MCF 10A (cell line): ENCODE measurements at regions not wholly inside any gene's neighbourhood (a gene's known extent, or its start where the extent isn't known, plus 50 kb on each side); places are given as distances from the start of the nearest gene placed in this dataset.

Source experiments
- BruUV-seq: library from RNA; stranded (reverse); fragments of 400-500 nt; replicated peaks from 2 replicates; lab custom pipeline; 2021; lab: Mats Ljungman, UMichigan
- CTCF ChIA-PET: fragments of 300-600 bp; sonication (Branson Sonifier 250); formaldehyde crosslinking; extraction: SDS; loops from one replicate; lab custom pipeline; 2021; ENCODE audit warnings: antibody characterized with exemption, inconsistent platforms; lab: Yijun Ruan, JAX
- POLR2A ChIA-PET: fragments of 300-600, 350-650 bp; sonication (Branson Sonifier 250); formaldehyde crosslinking; extraction: SDS; loops from one replicate; lab custom pipeline; 2020; ENCODE audit warnings: antibody characterized with exemption, inconsistent platforms; lab: Yijun Ruan, JAX
- DNase-seq: peaks from one replicate; pipeline ENCODE4 v3.0.0-alpha.2; 2018; ENCODE audit not compliant: unreplicated experiment
- H3K27ac Mint-ChIP-seq: one replicate; pipeline ENCODE4 v1.8.0; 2022; ENCODE audit warnings: mild to moderate bottlenecking, low read depth, mixed read lengths; ENCODE audit not compliant: unreplicated experiment
- H3K27me3 Mint-ChIP-seq: one replicate; pipeline ENCODE4 v1.8.0; 2022; ENCODE audit warnings: mixed read lengths; ENCODE audit not compliant: insufficient read depth, unreplicated experiment
- H3K36me3 Mint-ChIP-seq: one replicate; pipeline ENCODE4 v1.8.0; 2022; ENCODE audit warnings: mild to moderate bottlenecking, moderate library complexity, mixed read lengths; ENCODE audit not compliant: insufficient read depth, unreplicated experiment
- H3K4me1 Mint-ChIP-seq: one replicate; pipeline ENCODE4 v1.8.0; 2022; ENCODE audit warnings: mixed read lengths; ENCODE audit not compliant: insufficient read depth, unreplicated experiment
- H3K4me3 Mint-ChIP-seq: one replicate; pipeline ENCODE4 v1.8.0; 2022; ENCODE audit warnings: mild to moderate bottlenecking, moderate library complexity, mixed read lengths; ENCODE audit not compliant: unreplicated experiment
- H3K9me3 Mint-ChIP-seq: one replicate; pipeline ENCODE4 v1.8.0; 2022; ENCODE audit warnings: mixed read lengths; ENCODE audit not compliant: unreplicated experiment
- intact Hi-C: fragments of 100-400 bp; cut with micrococcal nuclease; formaldehyde crosslinking; loops from 2 replicates; pipeline ENCODE4 v1.14.1; 2022
- TF ChIP-seq, protein P1 (sequence below): fragments of 200-600 bp; IDR thresholded peaks from one replicate; pipeline ENCODE4 v1.8.0; 2022; ENCODE audit warnings: antibody characterized with exemption, mild to moderate bottlenecking; ENCODE audit not compliant: unreplicated experiment

DNA sequence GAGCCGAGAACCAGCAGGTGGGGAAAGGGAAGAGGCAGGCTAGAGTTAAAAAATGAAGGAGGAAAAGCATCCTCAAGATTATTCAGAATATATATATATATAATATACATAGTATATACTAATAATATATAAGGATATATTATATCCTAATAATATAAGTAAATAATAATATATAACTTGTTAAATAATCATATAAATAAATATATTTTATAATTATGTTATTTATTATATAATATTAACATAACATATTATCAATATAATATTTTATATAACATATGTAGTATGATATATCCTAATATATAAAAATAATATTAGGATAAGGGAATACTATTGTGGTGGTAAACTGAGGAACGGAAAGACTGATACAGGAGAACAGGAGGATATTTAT lies 171.8 kb downstream of the TRIM27 start:
- TF ChIP-seq, protein P1, sequence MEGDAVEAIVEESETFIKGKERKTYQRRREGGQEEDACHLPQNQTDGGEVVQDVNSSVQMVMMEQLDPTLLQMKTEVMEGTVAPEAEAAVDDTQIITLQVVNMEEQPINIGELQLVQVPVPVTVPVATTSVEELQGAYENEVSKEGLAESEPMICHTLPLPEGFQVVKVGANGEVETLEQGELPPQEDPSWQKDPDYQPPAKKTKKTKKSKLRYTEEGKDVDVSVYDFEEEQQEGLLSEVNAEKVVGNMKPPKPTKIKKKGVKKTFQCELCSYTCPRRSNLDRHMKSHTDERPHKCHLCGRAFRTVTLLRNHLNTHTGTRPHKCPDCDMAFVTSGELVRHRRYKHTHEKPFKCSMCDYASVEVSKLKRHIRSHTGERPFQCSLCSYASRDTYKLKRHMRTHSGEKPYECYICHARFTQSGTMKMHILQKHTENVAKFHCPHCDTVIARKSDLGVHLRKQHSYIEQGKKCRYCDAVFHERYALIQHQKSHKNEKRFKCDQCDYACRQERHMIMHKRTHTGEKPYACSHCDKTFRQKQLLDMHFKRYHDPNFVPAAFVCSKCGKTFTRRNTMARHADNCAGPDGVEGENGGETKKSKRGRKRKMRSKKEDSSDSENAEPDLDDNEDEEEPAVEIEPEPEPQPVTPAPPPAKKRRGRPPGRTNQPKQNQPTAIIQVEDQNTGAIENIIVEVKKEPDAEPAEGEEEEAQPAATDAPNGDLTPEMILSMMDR = no peak
- DNase-seq = no peak
- ChIA-PET POLR2A (no interaction called here), CTCF (interaction anchor here (0.8 kb wide), 1 partner anchor 62 kb away, joined by 4 read pairs; no protein-coding TSS in a partner anchor)
- Mint-ChIP-seq H3K4me1 (peaks cover 5% of the 10 kb centered on the region), H3K27ac (no peak overlapping the region), H3K9me3 (no peaks in the 10 kb centered on the region), H3K36me3 (peaks cover 15% of the 10 kb centered on the region), H3K4me3 (no peak overlapping the region), H3K27me3 (no peaks in the 10 kb centered on the region)
- no TSS peak for BruUV-seq
- intact Hi-C loops = no loop called here

DNA sequence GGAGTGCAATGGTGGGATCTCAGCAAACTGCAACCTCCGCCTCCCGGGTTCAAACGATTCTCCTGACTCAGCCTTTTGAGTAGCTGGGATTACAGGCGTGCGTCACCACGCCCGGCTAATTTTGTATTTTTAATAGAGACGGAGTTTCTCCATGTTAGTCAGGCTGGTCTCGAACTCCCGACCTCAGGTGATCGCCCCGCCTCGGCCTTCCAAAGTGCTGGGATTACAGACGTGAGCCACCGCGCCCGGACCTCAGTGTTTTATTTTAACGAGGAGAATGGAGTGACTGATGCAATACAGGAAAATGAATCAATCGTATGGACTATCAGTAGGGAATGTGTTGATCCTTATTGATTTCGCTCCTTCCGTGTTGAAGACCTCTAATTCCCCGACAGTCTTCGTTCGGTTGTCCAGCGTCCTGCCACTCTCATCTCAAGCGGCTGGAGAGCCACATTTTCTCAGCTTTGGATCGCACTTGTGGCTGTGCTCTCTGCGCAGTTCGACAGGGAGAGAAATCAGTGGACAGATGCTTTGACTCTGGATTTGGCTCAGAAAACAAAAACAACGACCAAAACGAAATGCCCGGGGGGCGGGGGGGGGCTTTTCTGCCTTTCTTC lies 166.2 kb downstream of the TRIM27 start:
- ChIA-PET CTCF (interaction anchor here (0.6 to 1.1 kb wide), 4 partner anchors 12 to 1127 kb away, joined by 3 read pairs; no protein-coding TSS in a partner anchor), POLR2A (interaction anchor here (1.0 to 1.2 kb wide), 2 partner anchors 9 to 29 kb away, joined by 3 to 5 read pairs; no protein-coding TSS in a partner anchor)
- TF ChIP-seq, protein P1 = no peak
- DNase-seq = peak; percentile 64
- peak overlapping the region; percentile 68 for H3K27ac Mint-ChIP-seq
- intact Hi-C loops = loop anchor here (5.0 kb wide), 2 partner anchors 45 to 140 kb away; no protein-coding TSS in a partner anchor
- no peaks in the 10 kb centered on the region for H3K9me3 Mint-ChIP-seq
- peaks cover 24% of the 10 kb centered on the region for H3K4me1 Mint-ChIP-seq
- TSS peak; percentile 94 for BruUV-seq
- H3K36me3 Mint-ChIP-seq = no peaks in the 10 kb centered on the region
- H3K4me3 Mint-ChIP-seq = peak overlapping the region; percentile 85
- H3K27me3 Mint-ChIP-seq = no peaks in the 10 kb centered on the region

DNA sequence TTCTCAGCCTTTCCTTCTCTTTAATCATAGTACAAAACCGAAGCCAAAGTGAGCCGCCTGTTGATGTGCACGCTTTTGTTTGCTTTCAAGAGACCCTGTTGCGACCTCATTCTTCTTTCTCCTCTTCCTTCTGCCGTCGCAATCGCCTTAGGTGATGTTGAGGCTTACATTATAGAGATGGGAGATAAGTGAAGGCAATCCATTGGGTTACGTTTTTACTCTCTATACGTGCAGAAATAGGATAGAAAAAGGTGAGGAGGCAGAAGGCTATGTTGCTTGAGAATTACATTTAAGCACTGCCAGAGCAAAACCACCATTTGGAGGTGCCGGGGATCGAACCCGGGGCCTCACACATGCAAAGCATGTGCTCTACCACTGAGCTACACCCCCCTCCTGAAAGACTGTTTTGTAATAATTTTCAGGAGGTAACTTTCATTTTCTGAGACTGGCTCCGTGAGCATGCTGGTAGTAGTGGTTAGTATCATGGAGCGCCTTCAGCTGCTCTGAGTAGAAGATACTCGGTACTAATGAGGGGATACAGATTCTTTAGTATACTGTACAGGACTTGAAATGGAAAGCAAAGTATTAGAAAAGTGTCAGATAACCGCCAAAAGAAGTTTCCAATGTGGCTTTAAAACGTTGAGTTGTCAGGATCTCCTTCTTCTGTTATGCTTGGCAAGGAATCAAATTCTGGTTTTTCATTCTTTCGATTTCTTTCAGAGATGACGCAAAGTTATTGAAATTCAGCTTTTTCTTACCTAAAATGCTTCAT lies 165.6 kb downstream of the TRIM27 start:
- TF ChIP-seq, protein P1 = no peak
- Mint-ChIP-seq H3K9me3 (no peaks in the 10 kb centered on the region), H3K27me3 (no peaks in the 10 kb centered on the region), H3K36me3 (no peaks in the 10 kb centered on the region), H3K4me3 (peak overlapping the region; percentile 85), H3K27ac (peak overlapping the region; percentile 68), H3K4me1 (peaks cover 24% of the 10 kb centered on the region)
- BruUV-seq = no TSS peak
- DNase-seq = peak; percentile 86
- POLR2A ChIA-PET = interaction anchor here (0.7 to 1.5 kb wide), 6 partner anchors 8 to 1308 kb away, joined by 3 to 5 read pairs (median 4); partner anchors contain the start of gene TRIM27
- CTCF ChIA-PET = interaction anchor here (0.6 kb wide), 1 partner anchor 86 kb away, joined by 3 read pairs; no protein-coding TSS in a partner anchor
- intact Hi-C loops = loop anchor here (5.0 kb wide), 2 partner anchors 44 to 139 kb away; no protein-coding TSS in a partner anchor

DNA sequence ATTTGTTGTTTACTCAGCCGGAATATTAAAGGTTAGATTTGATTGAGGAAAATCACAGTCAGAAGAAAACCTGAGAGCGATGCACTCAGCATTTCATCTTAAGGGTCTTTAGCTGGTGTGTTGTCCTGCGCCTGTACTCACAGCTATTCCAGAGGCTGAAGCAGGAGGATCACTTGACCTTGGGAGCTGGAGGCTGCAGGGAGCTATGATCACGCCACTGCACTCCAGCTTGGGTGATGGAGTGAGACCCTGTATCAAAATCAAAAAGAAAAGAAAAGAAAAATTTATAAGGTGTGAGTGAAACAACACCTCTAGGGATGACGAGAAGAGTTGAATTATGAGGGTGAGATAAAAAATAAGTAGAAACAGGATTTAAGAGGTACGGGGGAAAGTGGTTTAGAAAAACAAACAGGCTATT lies 165.0 kb downstream of the TRIM27 start:
- Mint-ChIP-seq H3K36me3 (no peaks in the 10 kb centered on the region), H3K27ac (peak overlapping the region; percentile 68), H3K4me1 (peaks cover 24% of the 10 kb centered on the region), H3K27me3 (no peaks in the 10 kb centered on the region), H3K4me3 (peak overlapping the region; percentile 85), H3K9me3 (no peaks in the 10 kb centered on the region)
- TF ChIP-seq, protein P1 = no peak
- DNase-seq = no peak
- CTCF ChIA-PET = no interaction called here
- intact Hi-C loops = loop anchor here (5.0 kb wide), 2 partner anchors 43 to 138 kb away; no protein-coding TSS in a partner anchor
- BruUV-seq = no TSS peak
- POLR2A ChIA-PET = interaction anchor here (0.7 to 1.5 kb wide), 6 partner anchors 9 to 1307 kb away, joined by 3 to 5 read pairs (median 4); partner anchors contain the start of gene TRIM27
